ENCODE measurements at regions not wholly inside any gene's neighbourhood (a gene's known extent, or its start where the extent isn't known, plus 50 kb on each side); places are given as distances from the start of the nearest gene placed in this dataset.

GRCh38 chr21:39088831-39089380 lies 94.3 kb downstream of the PSMG1 start:
- DNase-seq (ENCODE audit: low read depth): no peak
- H3K4me3 ChIP-seq (ENCODE audit: low read depth, low read length): no peak overlapping the region
- TF ChIP-seq, protein P1, sequence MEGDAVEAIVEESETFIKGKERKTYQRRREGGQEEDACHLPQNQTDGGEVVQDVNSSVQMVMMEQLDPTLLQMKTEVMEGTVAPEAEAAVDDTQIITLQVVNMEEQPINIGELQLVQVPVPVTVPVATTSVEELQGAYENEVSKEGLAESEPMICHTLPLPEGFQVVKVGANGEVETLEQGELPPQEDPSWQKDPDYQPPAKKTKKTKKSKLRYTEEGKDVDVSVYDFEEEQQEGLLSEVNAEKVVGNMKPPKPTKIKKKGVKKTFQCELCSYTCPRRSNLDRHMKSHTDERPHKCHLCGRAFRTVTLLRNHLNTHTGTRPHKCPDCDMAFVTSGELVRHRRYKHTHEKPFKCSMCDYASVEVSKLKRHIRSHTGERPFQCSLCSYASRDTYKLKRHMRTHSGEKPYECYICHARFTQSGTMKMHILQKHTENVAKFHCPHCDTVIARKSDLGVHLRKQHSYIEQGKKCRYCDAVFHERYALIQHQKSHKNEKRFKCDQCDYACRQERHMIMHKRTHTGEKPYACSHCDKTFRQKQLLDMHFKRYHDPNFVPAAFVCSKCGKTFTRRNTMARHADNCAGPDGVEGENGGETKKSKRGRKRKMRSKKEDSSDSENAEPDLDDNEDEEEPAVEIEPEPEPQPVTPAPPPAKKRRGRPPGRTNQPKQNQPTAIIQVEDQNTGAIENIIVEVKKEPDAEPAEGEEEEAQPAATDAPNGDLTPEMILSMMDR (IDR thresholded peaks at IDR 0.05; ENCODE audit: insufficient read depth, low read depth, low read length, missing control alignments): no peak

- TF ChIP-seq, protein P1 (IDR thresholded peaks at IDR 0.05; ENCODE audit: insufficient read depth, low read depth, low read length, missing control alignments): no peak
- H3K4me3 ChIP-seq (ENCODE audit: low read depth, low read length): no peak overlapping the region
- DNase-seq (ENCODE audit: low read depth): no peak
Observed at GRCh38 chr21:39088031-39088370, 95.2 kb downstream of the PSMG1 start.

- H3K4me3 ChIP-seq (ENCODE audit: low read depth, low read length): no peak overlapping the region
- TF ChIP-seq, protein P1 (IDR thresholded peaks at IDR 0.05; ENCODE audit: insufficient read depth, low read depth, low read length, missing control alignments): no peak
- no peak for DNase-seq (ENCODE audit: low read depth)
Observed at GRCh38 chr21:39087238-39088030, 95.8 kb downstream of the PSMG1 start.

- TF ChIP-seq, protein P1 (IDR thresholded peaks at IDR 0.05; ENCODE audit: insufficient read depth, low read depth, low read length, missing control alignments): peak; percentile 5
- no peak overlapping the region for H3K4me3 ChIP-seq (ENCODE audit: low read depth, low read length)
- DNase-seq (ENCODE audit: low read depth): no peak
Observed at GRCh38 chr21:39086547-39086946, 96.7 kb downstream of the PSMG1 start.

- TF ChIP-seq, protein P1 (IDR thresholded peaks at IDR 0.05; ENCODE audit: insufficient read depth, low read depth, low read length, missing control alignments): no peak
- no peak for DNase-seq (ENCODE audit: low read depth)
- H3K4me3 ChIP-seq (ENCODE audit: low read depth, low read length): no peak overlapping the region
Observed at GRCh38 chr21:39085843-39086405, 97.3 kb downstream of the PSMG1 start.

- no peak overlapping the region for H3K4me3 ChIP-seq (ENCODE audit: low read depth, low read length)
- TF ChIP-seq, protein P1 (IDR thresholded peaks at IDR 0.05; ENCODE audit: insufficient read depth, low read depth, low read length, missing control alignments): no peak
- no peak for DNase-seq (ENCODE audit: low read depth)
Observed at GRCh38 chr21:39084979-39085729, 98.1 kb downstream of the PSMG1 start.

All from GM12865 (cell line).